ENCODE measurements at regions not wholly inside any gene's neighbourhood (a gene's known extent, or its start where the extent isn't known, plus 50 kb on each side); places are given as distances from the start of the nearest gene placed in this dataset.

DNA sequence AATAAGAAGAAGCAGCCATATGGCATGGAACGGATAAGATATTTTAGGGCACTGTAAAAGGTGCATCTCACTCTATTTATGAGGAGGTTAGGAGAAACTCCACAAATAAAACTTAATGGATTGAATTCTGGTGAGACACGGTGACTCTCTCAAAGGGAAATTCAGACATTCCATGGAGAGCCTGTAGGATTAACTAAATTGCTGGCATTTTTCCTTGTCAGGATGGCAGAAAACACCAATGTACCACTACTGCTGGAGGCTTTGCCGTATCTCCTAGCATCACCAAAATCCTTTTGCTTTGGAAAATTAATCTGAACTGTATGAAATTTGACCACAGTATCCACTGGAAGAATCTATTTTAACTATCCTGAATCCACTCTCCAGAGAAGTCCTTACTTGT is 79.3 kb downstream of the RBM43 start (continued):
- TF ChIP-seq, protein P1, sequence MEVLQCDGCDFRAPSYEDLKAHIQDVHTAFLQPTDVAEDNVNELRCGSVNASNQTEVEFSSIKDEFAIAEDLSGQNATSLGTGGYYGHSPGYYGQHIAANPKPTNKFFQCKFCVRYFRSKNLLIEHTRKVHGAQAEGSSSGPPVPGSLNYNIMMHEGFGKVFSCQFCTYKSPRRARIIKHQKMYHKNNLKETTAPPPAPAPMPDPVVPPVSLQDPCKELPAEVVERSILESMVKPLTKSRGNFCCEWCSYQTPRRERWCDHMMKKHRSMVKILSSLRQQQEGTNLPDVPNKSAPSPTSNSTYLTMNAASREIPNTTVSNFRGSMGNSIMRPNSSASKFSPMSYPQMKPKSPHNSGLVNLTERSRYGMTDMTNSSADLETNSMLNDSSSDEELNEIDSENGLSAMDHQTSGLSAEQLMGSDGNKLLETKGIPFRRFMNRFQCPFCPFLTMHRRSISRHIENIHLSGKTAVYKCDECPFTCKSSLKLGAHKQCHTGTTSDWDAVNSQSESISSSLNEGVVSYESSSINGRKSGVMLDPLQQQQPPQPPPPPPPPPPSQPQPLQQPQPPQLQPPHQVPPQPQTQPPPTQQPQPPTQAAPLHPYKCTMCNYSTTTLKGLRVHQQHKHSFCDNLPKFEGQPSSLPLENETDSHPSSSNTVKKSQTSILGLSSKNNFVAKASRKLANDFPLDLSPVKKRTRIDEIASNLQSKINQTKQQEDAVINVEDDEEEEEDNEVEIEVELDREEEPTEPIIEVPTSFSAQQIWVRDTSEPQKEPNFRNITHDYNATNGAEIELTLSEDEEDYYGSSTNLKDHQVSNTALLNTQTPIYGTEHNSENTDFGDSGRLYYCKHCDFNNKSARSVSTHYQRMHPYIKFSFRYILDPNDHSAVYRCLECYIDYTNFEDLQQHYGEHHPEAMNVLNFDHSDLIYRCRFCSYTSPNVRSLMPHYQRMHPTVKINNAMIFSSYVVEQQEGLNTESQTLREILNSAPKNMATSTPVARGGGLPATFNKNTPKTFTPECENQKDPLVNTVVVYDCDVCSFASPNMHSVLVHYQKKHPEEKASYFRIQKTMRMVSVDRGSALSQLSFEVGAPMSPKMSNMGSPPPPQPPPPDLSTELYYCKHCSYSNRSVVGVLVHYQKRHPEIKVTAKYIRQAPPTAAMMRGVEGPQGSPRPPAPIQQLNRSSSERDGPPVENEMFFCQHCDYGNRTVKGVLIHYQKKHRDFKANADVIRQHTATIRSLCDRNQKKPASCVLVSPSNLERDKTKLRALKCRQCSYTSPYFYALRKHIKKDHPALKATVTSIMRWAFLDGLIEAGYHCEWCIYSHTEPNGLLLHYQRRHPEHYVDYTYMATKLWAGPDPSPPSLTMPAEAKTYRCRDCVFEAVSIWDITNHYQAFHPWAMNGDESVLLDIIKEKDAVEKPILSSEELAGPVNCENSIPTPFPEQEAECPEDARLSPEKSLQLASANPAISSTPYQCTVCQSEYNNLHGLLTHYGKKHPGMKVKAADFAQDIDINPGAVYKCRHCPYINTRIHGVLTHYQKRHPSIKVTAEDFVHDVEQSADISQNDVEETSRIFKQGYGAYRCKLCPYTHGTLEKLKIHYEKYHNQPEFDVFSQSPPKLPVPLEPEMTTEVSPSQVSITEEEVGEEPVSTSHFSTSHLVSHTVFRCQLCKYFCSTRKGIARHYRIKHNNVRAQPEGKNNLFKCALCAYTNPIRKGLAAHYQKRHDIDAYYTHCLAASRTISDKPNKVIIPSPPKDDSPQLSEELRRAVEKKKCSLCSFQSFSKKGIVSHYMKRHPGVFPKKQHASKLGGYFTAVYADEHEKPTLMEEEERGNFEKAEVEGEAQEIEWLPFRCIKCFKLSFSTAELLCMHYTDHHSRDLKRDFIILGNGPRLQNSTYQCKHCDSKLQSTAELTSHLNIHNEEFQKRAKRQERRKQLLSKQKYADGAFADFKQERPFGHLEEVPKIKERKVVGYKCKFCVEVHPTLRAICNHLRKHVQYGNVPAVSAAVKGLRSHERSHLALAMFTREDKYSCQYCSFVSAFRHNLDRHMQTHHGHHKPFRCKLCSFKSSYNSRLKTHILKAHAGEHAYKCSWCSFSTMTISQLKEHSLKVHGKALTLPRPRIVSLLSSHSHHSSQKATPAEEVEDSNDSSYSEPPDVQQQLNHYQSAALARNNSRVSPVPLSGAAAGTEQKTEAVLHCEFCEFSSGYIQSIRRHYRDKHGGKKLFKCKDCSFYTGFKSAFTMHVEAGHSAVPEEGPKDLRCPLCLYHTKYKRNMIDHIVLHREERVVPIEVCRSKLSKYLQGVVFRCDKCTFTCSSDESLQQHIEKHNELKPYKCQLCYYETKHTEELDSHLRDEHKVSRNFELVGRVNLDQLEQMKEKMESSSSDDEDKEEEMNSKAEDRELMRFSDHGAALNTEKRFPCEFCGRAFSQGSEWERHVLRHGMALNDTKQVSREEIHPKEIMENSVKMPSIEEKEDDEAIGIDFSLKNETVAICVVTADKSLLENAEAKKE (CRISPR knock-in tag; IDR thresholded peaks at IDR 0.05): no peak
- TF ChIP-seq EZH2 (IDR thresholded peaks at IDR 0.05; ENCODE audit: low read depth, unreplicated experiment) (no peak), EZH2phosphoT487 (IDR thresholded peaks at IDR 0.05; ENCODE audit: unreplicated experiment) (no peak)

DNA sequence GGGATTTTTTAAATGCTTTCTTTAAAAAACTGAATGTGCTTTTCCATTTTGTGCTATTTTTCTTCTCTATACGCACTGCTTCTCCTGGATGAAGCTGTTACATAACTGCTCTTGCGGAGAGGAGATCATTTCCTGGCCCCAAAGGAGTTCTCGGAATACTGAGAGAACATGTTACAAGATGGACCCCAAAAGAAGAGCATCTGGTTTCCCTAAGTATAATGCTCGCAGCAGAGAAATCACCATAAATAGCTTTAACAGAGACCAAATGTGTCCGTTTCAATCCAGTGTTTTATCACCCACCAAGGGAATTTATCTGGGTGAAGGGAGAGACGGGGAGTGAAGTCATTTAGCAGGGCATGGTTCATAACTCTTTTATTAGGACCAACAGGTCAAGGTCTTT is 80.1 kb downstream of the RBM43 start:
- H4K20me1 ChIP-seq (replicated peaks; ENCODE audit: insufficient read depth): no peaks in the 10 kb centered on the region
- H3K79me2 ChIP-seq (replicated peaks; ENCODE audit: insufficient read depth): no peaks in the 10 kb centered on the region
- no peaks in the 10 kb centered on the region for H3K9me3 Mint-ChIP-seq
- no peaks in the 10 kb centered on the region for H3K27me3 Mint-ChIP-seq (ENCODE audit: insufficient read depth, low read depth, poor library complexity)
- H3F3A ChIP-seq (replicated peaks; ENCODE audit: low read depth): no peaks in the 10 kb centered on the region; the same call in 1 of the 2 replicates
- no peak overlapping the region for H3K27ac Mint-ChIP-seq
- peaks cover 16% of the 10 kb centered on the region for H3K4me1 Mint-ChIP-seq
- no peak overlapping the region; the same call in 1 of the 2 replicates for H2AFZ ChIP-seq
- no peak overlapping the region for H3K4me2 ChIP-seq
- ATAC-seq (no peak), DNase-seq (ENCODE audit: low spot score) (no peak)
- H3K36me3 ChIP-seq (ENCODE audit: insufficient read depth): no peaks in the 10 kb centered on the region
- H3K4me3 Mint-ChIP-seq: no peak overlapping the region
- H3K27me3 ChIP-seq (ENCODE audit: insufficient read depth): no peaks in the 10 kb centered on the region
- H3K27ac ChIP-seq (ENCODE audit: low read depth): no peak overlapping the region
- no peaks in the 10 kb centered on the region for H3K36me3 Mint-ChIP-seq (ENCODE audit: low read depth)
- H3K9me2 ChIP-seq (ENCODE audit: insufficient read depth): no peaks in the 10 kb centered on the region
- peaks cover 28% of the 10 kb centered on the region for H3K4me1 ChIP-seq (ENCODE audit: insufficient read depth)
- H3K4me3 ChIP-seq: no peak overlapping the region
- TF ChIP-seq JUNB (IDR thresholded peaks at IDR 0.05; ENCODE audit: unreplicated experiment): no peak
- no peak for TF ChIP-seq EZH2 (IDR thresholded peaks at IDR 0.05; ENCODE audit: low read depth, unreplicated experiment)
- TF ChIP-seq ZNF331 (CRISPR knock-in tag; IDR thresholded peaks at IDR 0.05; ENCODE audit: low read depth): no peak
- TF ChIP-seq NANOG (IDR thresholded peaks at IDR 0.05; ENCODE audit: borderline replicate concordance): no peak
- TF ChIP-seq CREB1 (CRISPR knock-in tag; IDR thresholded peaks at IDR 0.05; ENCODE audit: low read depth): no peak
- TF ChIP-seq, protein P2, sequence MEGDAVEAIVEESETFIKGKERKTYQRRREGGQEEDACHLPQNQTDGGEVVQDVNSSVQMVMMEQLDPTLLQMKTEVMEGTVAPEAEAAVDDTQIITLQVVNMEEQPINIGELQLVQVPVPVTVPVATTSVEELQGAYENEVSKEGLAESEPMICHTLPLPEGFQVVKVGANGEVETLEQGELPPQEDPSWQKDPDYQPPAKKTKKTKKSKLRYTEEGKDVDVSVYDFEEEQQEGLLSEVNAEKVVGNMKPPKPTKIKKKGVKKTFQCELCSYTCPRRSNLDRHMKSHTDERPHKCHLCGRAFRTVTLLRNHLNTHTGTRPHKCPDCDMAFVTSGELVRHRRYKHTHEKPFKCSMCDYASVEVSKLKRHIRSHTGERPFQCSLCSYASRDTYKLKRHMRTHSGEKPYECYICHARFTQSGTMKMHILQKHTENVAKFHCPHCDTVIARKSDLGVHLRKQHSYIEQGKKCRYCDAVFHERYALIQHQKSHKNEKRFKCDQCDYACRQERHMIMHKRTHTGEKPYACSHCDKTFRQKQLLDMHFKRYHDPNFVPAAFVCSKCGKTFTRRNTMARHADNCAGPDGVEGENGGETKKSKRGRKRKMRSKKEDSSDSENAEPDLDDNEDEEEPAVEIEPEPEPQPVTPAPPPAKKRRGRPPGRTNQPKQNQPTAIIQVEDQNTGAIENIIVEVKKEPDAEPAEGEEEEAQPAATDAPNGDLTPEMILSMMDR (conservative IDR thresholded peaks at IDR 0.05; ENCODE audit: low read depth in 2 of 2): no peak
- TF ChIP-seq ZNF114 (CRISPR knock-in tag; IDR thresholded peaks at IDR 0.05): no peak
- TF ChIP-seq, protein P3, sequence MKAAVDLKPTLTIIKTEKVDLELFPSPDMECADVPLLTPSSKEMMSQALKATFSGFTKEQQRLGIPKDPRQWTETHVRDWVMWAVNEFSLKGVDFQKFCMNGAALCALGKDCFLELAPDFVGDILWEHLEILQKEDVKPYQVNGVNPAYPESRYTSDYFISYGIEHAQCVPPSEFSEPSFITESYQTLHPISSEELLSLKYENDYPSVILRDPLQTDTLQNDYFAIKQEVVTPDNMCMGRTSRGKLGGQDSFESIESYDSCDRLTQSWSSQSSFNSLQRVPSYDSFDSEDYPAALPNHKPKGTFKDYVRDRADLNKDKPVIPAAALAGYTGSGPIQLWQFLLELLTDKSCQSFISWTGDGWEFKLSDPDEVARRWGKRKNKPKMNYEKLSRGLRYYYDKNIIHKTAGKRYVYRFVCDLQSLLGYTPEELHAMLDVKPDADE (IDR thresholded peaks at IDR 0.05): no peak
- no peak for TF ChIP-seq EZH2phosphoT487 (IDR thresholded peaks at IDR 0.05; ENCODE audit: unreplicated experiment)
- TF ChIP-seq POLR2AphosphoS5 (IDR thresholded peaks at IDR 0.05; ENCODE audit: low read depth): no peak

Data from GM23338 (cell line).